Psoas muscle (tissue), 7 donors: ENCODE measurements at regions not wholly inside any gene's neighbourhood (a gene's known extent, or its start where the extent isn't known, plus 50 kb on each side); places are given as distances from the start of the nearest gene placed in this dataset.

Experiments used
- ATAC-seq, 4 donors: fragments of 200-7000 bp; cut with Tn5 transposase; one replicate each; pipeline ENCODE4 v1.9.1; 2020; ENCODE audit warnings: moderate library complexity in 3 of 4, mild to moderate bottlenecking in 2 of 4
- DNase-seq, 2 donors: peaks; one replicate each; pipeline ENCODE4 v3.0.0-alpha.2; 2020
- H3K27ac ChIP-seq: fragments of 200-600 bp; one replicate; pipeline ENCODE4 v1.8.0; 2022
- H3K27me3 ChIP-seq, 3 donors: fragments of 200-600 bp in 1 of 3; one replicate each; pipeline versions ENCODE4 v1.6.1 to v1.8.0; 2013 to 2022; ENCODE audit warnings: low read length in 2 of 3, mild to moderate bottlenecking in 2 of 3, moderate library complexity in 1 of 3; ENCODE audit not compliant: insufficient read depth in 3 of 3
- H3K36me3 ChIP-seq, 2 donors: fragments of 200-600 bp in 1 of 2; one replicate each; pipeline versions ENCODE4 v1.6.1 to v1.8.0; 2013 to 2022; ENCODE audit warnings: low read depth in 1 of 2, mild to moderate bottlenecking in 1 of 2, moderate library complexity in 1 of 2; ENCODE audit not compliant: insufficient read depth in 1 of 2
- H3K4me1 ChIP-seq: fragments of 200-600 bp; one replicate; pipeline ENCODE4 v1.8.0; 2022
- H3K4me3 ChIP-seq: fragments of 200-600 bp; one replicate; pipeline ENCODE4 v1.8.0; 2022; ENCODE audit warnings: mild to moderate bottlenecking
- H3K9me3 ChIP-seq: fragments of 200-600 bp; one replicate; pipeline ENCODE4 v1.8.0; 2022
- WGBS, 3 donors: extraction: QIAGEN DNeasy Blood & Tissue Kit; methylation state at CpG; one replicate each; pipeline versions ENCODE4 v1.1.6 to v1.1.7; 2013; 5-methylcytosine and 5-hydroxymethylcytosine counted together
- intact Hi-C, 2 donors: fragments of 100-400 bp; cut with DNase I; formaldehyde crosslinking; loops; one replicate each; pipeline versions ENCODE4 v1.11.0 to v1.14.2; 2022
- TF ChIP-seq, protein P1 (sequence below): fragments of 200-600 bp; IDR thresholded peaks from one replicate; pipeline ENCODE4 v1.8.0; 2022; ENCODE audit warnings: antibody characterized with exemption
- donor health status: healthy with polysubstance abuse.
- donor health status: DM: no; HTN: no; CAD: no; lungs with moderate emphysema.
- donor health status: Bipolar disorder and iron deficiency.
- donor health status: healthy.
- donor health status: DM: yes; HTN: yes; CAD: no.
- donor health status: DM: no; HTN: no; CAD: no.
- donor health status: DM: yes; HTN: yes; CAD: no.

DNA sequence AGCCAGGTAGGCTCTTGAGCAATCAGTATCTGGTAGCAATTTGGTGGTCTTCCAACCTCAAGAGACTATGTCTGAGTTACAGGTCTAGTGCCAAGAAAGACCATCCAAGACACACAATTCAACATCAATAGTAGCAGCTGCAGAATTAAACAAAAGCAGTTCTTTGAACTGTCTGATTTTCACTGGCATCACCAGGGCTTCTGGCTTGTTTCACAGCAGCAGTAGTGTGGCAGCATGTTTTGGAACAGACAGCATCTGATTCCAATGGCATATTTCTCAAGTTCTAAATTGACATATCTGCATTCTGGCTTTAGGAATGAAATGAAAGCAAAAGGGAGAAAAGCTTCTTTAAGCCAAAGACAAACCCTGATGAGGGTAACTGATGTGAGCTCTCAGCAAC lies 334.7 kb upstream of the PRMT6 start:
- H3K27me3 ChIP-seq: no peaks in the 10 kb centered on the region
- intact Hi-C loops: no loop called here
- TF ChIP-seq, protein P1, sequence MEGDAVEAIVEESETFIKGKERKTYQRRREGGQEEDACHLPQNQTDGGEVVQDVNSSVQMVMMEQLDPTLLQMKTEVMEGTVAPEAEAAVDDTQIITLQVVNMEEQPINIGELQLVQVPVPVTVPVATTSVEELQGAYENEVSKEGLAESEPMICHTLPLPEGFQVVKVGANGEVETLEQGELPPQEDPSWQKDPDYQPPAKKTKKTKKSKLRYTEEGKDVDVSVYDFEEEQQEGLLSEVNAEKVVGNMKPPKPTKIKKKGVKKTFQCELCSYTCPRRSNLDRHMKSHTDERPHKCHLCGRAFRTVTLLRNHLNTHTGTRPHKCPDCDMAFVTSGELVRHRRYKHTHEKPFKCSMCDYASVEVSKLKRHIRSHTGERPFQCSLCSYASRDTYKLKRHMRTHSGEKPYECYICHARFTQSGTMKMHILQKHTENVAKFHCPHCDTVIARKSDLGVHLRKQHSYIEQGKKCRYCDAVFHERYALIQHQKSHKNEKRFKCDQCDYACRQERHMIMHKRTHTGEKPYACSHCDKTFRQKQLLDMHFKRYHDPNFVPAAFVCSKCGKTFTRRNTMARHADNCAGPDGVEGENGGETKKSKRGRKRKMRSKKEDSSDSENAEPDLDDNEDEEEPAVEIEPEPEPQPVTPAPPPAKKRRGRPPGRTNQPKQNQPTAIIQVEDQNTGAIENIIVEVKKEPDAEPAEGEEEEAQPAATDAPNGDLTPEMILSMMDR: no peak
- no peak for ATAC-seq
- no peak overlapping the region for H3K27ac ChIP-seq
- DNase-seq: no peak
- H3K36me3 ChIP-seq: no peaks in the 10 kb centered on the region
- H3K4me3 ChIP-seq: no peak overlapping the region
- H3K9me3 ChIP-seq: no peaks in the 10 kb centered on the region
- H3K4me1 ChIP-seq: no peaks in the 10 kb centered on the region

DNA sequence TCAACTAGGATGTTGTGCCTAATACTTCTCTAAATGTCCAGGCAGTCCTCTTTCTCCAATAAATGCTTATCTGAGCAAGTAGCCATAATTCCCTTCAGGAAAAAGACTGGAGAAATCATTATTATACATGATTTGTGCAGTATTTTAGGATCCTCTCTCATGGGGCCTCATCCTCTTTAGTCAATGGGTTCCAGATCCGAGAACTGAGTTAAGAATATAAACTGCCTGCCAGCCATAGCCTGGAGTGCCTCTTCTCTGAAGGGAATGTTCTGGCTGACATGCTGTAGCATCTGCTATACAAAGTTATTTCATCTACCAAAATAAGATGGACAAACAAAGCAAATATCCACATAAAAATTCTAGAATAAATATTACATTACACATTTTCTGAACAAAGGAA lies 334.0 kb upstream of the PRMT6 start:
- Histone ChIP-seq H3K27me3 (no peaks in the 10 kb centered on the region), H3K36me3 (no peaks in the 10 kb centered on the region), H3K9me3 (no peaks in the 10 kb centered on the region), H3K4me1 (no peaks in the 10 kb centered on the region), H3K4me3 (no peak overlapping the region), H3K27ac (no peak overlapping the region)
- intact Hi-C loops: no loop called here
- WGBS, 3 donors: 0 to 26% (median 0%) methylated on average over 1 of the region's 1 CpG
- TF ChIP-seq, protein P1: no peak
- ATAC-seq (no peak), DNase-seq (no peak)

GRCh38 chr1:106727171-106727570 lies 329.3 kb upstream of the PRMT6 start:
- no peaks in the 10 kb centered on the region for H3K36me3 ChIP-seq
- no peak overlapping the region for H3K27ac ChIP-seq
- H3K4me1 ChIP-seq: no peaks in the 10 kb centered on the region
- 7 to 15% (median 11%) methylated on average over 3 of the region's 3 CpGs for WGBS, 3 donors
- intact Hi-C loops: no loop called here
- H3K27me3 ChIP-seq: no peaks in the 10 kb centered on the region
- ATAC-seq (no peak), DNase-seq (no peak)
- no peak overlapping the region for H3K4me3 ChIP-seq
- TF ChIP-seq, protein P1: no peak
- H3K9me3 ChIP-seq: no peaks in the 10 kb centered on the region

GRCh38 chr1:106746448-106747085 lies 309.9 kb upstream of the PRMT6 start:
- H3K4me3 ChIP-seq: no peak overlapping the region
- H3K36me3 ChIP-seq: no peaks in the 10 kb centered on the region
- WGBS, 3 donors: 10 to 14% (median 11%) methylated on average over 2 of the region's 2 CpGs
- H3K9me3 ChIP-seq: no peaks in the 10 kb centered on the region
- H3K27ac ChIP-seq: no peak overlapping the region
- ATAC-seq: no peak
- no peaks in the 10 kb centered on the region for H3K27me3 ChIP-seq
- no peak for DNase-seq
- intact Hi-C loops: no loop called here
- H3K4me1 ChIP-seq: no peaks in the 10 kb centered on the region
- TF ChIP-seq, protein P1: no peak

DNA sequence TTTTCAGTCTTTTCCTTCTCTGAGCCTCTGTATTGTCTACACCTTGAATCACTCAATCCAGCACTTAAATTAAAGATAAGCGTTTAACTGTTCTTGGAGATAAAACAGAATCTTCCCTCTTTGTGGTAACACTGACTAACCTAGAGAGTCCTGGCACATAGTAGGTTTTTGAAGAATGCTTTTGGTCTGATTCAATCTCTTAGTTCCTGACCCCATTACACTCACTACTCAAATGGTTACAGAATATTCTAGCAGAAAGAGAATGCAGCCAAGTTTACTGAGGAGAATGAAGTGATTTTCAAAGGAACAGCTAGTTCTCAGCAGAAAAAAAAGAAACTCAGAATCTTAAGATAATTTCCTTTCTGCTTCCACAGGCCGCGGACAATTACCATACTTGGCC lies 309.2 kb upstream of the PRMT6 start:
- 64 to 85% (median 65%) methylated on average over 3 of the region's 3 CpGs for WGBS, 3 donors
- H3K36me3 ChIP-seq: no peaks in the 10 kb centered on the region
- intact Hi-C loops: no loop called here
- H3K27me3 ChIP-seq: no peaks in the 10 kb centered on the region
- H3K4me3 ChIP-seq: no peak overlapping the region
- H3K4me1 ChIP-seq: no peaks in the 10 kb centered on the region
- ATAC-seq: no peak
- H3K27ac ChIP-seq: no peak overlapping the region
- TF ChIP-seq, protein P1: no peak
- no peak for DNase-seq
- no peaks in the 10 kb centered on the region for H3K9me3 ChIP-seq
